GM12892 (cell line): ENCODE measurements at regions not wholly inside any gene's neighbourhood (a gene's known extent, or its start where the extent isn't known, plus 50 kb on each side); places are given as distances from the start of the nearest gene placed in this dataset.

Source experiments
- POLR2A ChIP-seq: IDR thresholded peaks from 2 replicates; pipeline ENCODE4 v1.6.1; 2011; ENCODE audit warnings: low read depth, low read length, control low read depth
- POLR2AphosphoS5 ChIP-seq: IDR thresholded peaks from 2 replicates; pipeline ENCODE4 v1.6.1; 2011; ENCODE audit warnings: low read depth, low read length, control low read depth
- TAF1 ChIP-seq: IDR thresholded peaks from 2 replicates; pipeline ENCODE4 v1.6.1; 2011; ENCODE audit warnings: low read depth, mild to moderate bottlenecking, control low read depth, low read length, borderline replicate concordance

DNA sequence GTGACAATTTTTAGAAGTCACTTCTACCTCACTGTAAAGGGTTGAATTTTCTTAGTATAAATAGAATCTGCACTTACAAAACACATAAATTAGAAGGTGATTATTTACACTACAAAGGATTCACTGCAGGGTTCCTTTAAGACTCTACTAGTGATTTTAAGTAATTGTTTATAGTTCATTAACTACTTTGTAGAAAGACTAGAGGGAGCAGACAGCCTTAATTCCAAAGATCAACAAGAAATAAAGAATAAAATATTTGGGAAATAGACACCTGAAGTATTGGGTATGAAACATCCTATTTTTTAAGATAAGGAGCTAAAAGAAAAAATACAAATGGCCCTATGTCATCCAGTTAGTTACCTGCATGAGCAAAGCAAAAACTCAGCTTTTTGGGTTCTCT is 360.5 kb upstream of the ALCAM start:
- TF ChIP-seq POLR2AphosphoS5 (no peak), POLR2A (no peak), TAF1 (no peak)
